ENCODE measurements at regions not wholly inside any gene's neighbourhood (a gene's known extent, or its start where the extent isn't known, plus 50 kb on each side); places are given as distances from the start of the nearest gene placed in this dataset.
"Not testable (repeated sequence)": the region's sequence is repeated elsewhere in the genome, so short reads cannot be mapped to it uniquely, and the experiment has no call there.

DNA sequence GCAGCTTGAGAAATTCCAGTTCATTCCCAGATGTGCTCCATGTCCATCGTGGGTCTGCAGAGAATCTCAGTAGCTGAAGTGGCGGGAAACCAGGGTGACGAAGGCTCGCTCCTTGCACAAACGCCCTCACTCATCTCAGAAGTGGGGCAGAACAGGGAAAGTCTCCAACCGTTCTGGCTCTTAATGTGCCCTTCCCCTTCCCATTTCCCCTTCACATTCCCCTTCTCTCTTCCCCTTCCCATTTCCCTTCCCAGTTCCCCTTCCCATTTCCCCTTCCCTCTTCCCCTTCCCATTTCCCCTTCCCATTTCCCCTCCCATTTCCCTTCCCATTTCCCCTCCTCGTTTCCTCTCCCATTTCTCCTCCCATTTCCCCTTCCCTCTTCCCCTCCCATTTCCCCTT lies 108.5 kb downstream of the OLFM1 start:
- DNase-seq (ENCODE audit: low read depth in 2 of 2), result not testable (repeated sequence)

DNA sequence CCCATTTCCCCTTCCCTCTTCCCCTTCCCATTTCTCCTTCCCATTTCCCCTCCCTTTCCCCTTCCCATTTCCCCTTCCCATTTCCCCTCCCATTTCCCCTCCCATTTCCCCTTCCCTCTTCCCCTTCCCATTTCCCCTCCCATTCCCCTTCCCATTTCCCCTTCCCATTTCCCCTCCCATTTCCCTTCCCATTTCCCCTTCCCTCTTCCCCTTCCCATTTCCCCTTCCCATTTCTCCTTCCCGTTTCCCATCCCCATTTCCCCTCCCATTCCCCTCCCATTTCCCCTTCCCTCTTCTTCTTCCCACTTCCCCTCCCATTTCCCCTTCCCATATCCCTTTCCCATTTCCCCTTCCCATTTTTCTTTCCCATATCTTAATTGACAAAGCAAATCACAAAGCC lies 109.0 kb downstream of the OLFM1 start:
- no peak for DNase-seq (ENCODE audit: low read depth in 2 of 2)

DNA sequence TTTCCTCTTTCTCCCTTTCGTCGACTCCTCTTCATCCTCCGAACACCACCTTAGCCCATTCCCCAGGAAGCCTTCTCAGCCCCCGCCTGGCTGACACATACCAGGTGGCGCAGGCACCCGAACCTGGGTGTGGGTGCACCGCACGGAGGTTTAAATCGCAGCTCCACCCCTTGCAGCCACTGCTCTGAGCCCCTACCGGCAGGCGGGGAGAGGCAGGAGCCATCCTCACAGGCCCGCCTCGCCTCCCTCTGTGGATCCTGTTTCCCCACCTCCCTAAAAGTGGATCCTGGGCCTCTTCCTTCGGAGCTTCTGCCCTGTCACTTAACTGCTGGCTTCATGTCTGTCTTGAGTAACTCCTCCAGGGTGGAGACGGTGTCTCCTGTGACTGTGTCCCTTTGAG lies 110.7 kb downstream of the OLFM1 start:
- DNase-seq (ENCODE audit: low read depth in 2 of 2), result no peak

DNA sequence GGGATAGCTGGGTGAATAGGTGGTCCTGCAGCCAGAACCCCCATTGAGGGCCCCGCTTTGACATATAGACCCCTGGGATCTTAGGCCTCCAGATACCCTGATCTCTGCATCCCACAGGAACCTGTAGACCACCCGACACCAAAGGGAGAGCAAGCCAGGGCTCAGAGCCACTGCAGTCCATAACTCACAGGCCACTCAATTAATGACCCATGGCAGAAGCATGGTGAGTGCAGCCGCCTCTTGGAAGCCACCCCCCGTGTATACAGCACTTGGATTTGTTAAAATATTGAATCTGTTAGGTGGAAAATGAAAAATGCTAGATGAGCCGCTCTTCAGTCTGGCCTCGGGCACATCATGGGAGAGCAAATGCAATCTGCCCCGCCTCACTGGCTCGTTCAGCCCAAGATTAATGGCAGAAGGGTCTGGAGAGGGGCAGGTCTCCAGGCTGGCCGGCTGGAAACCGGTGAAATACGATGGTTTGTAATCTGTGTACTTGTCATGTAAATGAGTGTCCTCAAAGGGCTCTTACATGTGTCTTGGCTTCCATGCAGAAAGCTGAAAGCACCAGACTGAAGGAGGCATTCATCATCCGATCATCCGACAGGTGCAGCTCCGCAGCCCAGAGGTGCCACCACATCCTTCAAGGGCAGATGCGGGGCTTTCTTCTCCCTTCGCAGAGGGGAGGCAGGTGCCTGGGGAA lies 111.3 kb downstream of the OLFM1 start:
- no peak for DNase-seq (ENCODE audit: low read depth in 2 of 2)

DNA sequence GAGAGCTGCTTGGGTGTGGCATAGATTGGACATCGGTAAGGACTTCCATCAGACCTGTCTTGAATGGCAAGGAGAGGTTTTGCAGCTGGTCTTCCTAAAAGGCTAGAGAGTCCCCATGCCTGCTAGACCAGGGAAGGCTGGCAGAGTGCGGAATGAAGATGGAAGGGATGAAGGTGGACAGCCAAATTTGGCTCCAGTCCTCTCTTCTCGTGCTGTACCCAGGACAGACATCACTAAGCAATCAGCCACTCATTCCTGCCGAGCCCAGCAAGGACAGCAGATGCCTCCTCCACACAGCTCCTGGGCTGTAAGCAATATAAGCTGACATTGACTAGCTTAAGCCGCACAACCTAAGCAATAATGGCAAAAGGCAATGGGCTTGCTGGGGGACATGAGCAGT lies 112.0 kb downstream of the OLFM1 start:
- no peak for DNase-seq (ENCODE audit: low read depth in 2 of 2)

DNA sequence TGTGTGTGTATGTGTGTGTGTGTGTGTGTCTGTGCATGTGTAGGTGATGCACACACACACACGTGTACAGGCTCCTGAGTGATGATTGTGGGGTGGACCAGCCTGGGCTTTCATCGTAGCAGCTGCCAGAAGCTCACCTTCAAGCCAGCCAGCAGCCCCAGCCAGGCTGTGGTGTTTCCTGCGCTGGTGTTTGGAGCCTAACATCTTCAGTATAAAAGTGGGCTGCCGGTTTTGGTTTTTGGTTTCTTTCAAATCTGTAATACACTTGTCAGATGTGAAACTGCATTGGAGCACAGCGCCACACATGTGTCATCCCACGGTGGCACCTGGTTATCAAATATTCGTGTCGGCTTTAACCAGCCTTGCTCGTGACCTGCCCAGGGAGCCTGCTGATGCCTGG lies 114.2 kb downstream of the OLFM1 start:
- DNase-seq (ENCODE audit: low read depth in 2 of 2), result no peak

DNA sequence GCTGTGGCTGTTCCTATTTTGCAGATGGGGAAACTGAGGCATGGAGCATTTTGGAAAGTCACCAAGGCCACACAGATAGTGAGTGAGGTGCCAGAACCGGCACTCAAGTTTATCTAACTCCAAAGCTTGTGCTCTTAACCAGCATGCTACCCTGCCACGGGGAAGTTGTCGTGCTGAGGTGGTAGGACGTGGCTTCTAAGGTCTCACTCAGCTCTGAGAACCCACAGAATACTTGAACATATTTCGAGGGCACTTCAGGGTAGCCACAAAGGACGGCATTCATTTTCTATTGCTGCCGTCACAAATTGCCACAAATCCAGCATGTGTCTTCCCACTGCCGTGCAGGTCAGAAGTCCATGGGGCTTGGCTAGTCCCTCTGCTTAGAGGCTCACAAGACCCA lies 116.7 kb downstream of the OLFM1 start:
- no peak for DNase-seq (ENCODE audit: low read depth in 2 of 2)

DNA sequence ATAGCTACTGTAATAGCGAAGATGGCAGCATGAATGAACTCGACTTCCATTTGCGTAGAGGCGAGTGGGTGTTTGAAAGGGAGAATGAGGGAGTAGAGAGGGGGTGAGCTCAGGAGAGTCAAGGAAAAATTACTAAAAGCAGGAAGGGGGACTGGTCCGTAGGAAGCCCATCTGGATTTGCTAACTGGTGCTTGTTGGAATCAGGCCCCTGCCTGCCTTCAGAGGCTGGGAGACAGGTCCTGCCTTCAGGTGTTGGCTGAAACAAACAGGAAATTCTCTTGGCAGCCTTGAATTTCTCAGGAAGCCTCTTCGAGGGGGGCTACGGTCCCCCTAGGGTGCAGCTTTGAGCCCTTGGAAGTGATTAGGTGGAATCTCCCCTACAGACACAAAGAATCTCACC lies 121.7 kb downstream of the OLFM1 start:
- no peak for DNase-seq (ENCODE audit: low read depth in 2 of 2)

DNA sequence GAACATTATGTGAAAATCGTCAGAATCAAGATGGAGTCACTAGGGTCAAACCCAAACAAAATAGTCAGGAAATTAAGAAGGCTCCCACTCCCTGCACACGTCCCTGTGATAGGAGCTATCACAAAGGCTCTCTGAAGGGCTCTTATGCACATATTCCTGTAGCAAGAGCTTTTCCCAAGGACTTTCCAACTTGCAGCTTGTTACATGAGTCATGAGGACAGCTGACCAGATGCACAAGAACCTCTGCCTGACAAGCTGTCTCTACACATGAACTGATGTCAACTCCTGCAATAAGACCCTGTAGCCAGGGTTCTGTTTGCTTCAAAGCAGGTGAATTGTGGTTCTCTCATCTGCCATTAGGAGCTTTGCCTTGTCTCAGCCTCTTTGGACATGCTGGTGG lies 122.4 kb downstream of the OLFM1 start:
- no peak for DNase-seq (ENCODE audit: low read depth in 2 of 2)

DNA sequence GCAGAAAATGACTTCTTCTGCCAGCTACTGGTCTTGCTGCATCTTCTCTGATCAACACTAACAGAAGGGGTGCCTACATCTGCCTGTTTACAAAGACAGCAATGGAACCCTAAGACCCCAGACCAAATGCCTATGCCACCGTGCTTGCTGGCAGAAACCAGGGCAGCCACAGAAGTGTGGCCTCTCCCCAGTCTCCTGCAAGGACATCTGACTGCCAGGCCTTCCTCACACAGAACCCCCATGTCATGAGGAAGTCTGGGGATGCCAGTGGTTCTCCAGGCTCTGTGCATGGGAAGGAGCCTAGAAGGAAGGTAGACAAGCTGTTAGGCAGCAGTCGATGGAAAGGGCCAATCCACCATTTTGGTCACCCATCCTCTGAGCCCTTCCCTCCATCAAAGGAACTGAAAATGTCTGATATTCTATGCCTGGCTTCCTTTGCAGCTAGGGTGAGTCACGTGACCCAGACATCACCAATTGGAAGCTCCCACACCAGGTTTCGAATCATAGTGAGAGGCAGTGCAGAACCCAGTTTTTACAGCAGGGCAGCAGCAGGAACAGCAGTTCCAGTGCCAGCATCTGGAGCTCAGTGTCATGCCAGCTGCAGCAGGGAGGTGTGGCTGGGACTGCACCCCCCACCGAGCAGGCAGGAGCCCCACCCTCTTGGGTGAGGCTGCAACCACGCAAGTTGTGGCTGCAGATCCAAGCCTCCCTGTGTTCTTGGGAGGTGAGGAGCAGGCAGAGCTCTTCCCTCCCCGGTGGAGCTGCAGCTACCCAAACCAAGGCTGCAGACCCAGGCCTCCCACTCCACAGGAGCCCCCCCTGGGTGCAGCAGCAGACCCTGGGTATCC lies 123.4 kb downstream of the OLFM1 start:
- DNase-seq (ENCODE audit: low read depth in 2 of 2), result no peak

DNA sequence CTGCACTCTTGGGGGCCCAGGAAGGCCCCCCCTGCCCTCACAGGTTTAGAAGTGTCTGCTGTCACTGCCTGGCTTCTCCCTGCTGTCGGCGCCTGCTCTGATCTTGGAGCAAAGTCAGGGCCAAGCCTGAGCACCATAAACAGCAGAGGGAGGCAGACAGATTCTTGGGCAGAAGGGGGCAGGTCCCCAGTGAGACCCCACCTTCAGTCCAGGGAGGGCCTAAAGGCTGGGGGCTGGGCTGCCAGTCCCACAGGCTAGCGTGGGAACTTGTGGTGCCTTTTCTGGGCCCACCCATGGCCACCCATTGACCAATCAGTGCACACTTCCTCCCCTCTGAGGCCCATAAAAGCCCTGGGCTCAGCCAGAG lies 124.0 kb downstream of the OLFM1 start:
- DNase-seq (ENCODE audit: low read depth in 2 of 2), result no peak

DNA sequence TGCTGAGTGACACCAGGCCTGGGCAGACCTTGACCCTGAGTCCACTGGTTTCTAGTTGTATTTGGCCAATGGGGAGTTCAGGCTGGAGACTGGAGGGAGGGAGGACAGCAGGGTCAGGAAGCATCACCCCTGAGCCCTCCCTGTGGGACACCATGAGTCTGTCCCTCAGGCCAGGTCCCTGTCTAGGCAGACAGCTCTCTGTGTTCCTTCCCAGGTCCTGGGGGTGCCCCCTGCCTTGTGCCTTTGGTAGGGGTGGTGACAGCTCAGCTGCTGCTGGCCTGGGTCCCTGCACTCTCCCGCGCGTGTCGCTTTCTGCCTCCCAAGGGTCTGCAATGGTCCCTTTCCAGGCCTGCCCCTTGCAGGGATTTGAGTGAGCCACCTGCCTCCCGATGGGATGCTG lies 125.5 kb downstream of the OLFM1 start:
- no peak for DNase-seq (ENCODE audit: low read depth in 2 of 2)

DNA sequence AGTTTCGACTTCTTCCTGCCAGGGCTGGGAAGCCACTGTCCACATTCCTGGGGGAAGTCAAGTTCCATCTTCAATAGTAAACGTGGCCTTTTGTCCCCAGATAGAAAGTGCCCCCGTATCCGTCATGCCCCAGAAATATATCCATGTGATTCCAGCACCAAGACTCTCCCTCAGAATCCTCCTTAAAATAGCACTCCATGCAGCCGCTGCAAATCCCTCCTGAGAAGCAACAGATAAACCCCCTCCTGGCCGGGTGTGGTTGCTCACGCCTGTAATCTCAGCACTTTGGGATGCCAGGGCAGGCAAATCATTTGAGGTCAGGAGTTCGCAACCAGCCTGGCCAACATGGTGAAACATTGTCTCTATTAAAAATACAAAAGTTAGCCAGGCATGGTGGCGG lies 126.1 kb downstream of the OLFM1 start:
- DNase-seq (ENCODE audit: low read depth in 2 of 2), result no peak

DNA sequence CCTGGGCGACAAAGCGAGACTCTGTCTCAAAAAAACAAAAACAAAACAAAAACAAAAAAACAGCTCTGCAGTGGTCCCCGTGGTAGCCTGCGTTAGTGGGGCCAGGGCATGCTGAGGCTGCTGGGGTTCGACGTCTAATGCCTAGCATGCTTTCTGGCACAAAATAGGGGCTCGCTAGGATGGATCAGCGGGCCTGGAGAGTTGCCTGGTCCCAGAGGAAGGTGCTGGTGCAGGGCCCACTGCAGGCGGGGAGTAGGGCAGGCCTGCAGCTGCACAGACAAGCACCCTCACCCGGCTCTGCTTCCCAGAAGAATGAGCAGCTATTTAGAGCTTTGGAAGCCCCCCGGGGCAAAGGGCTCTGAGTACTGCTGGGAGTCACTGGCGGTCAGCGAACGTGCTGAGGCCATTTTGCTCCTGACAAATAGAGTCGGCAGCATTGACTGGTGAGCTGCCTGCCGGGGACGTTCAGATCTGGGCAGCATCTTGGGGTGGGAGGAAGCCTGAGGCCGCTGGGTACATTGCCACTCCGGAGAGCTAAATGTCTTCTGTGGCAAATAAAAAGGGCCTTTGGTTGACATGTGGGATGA lies 126.7 kb downstream of the OLFM1 start:
- DNase-seq (ENCODE audit: low read depth in 2 of 2), result no peak

DNA sequence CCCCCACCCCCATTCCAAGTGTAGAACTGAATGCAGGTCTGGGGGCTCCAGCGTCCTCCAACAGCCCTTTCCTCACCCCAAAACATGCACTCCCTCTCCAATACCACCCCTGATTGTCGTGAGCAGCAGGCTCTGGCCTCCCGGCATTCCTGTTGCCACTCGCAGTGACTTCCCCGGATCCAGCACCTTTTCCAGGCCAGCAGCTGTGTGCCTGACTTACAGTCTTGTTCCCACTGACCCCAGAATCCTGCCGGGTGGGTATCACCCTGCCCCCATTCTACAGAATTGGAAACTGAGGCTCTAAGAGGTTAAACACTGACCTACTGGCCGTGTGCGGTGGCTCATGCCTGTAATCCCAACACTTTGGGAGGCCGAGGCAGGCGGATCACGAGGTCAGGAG lies 127.2 kb downstream of the OLFM1 start:
- no peak for DNase-seq (ENCODE audit: low read depth in 2 of 2)

DNA sequence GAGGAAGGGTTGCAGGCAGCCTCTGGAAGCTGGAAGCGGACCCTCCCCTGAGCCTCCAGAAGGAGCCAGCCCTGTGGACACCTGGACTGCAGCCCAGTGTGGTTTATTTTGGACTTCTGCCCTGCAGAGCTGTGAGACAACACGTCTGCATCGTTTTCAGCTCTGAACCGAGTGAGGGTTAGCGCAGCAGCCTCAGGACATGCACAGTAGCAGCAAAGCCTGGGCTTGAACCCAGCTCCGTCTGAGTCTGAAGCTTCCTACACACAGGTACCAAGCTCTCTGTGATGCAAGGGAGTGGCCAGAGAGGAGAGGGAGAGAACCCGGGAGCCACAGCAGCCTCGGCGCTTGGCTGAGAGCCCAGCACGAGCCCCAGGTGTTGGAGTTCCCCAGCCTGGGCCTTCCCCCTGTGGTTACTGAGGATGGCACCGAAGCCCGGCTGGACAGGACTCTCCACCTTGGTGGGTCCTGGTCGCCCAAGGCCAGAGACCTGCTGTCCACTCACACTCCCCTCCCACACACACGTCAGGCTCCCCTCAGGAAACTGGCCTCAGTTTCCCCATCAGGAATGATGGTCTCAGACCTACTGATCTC lies 128.2 kb downstream of the OLFM1 start:
- peak in 1 of 2 donors; percentile 36 for DNase-seq (ENCODE audit: low read depth in 2 of 2)

DNA sequence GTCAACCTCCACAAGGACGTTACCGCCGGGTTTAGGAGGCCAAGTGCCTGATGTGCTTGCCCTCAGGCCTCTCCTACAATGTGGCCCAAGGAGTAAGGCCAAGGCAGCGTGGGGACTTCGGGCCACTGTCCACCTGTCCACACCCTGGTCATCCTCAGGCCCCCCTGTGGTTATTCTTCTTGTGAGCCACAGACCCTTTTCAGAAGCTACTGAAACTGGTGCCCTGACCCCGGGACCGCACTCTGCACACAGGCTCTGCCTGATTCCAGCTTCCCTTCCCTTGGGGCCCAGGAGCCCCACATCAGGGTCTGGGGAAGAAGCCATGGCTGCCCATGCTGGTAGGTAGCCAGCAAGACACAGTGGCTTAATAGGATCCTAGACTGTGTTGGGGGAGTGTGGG lies 128.8 kb downstream of the OLFM1 start:
- DNase-seq (ENCODE audit: low read depth in 2 of 2), result no peak

DNA sequence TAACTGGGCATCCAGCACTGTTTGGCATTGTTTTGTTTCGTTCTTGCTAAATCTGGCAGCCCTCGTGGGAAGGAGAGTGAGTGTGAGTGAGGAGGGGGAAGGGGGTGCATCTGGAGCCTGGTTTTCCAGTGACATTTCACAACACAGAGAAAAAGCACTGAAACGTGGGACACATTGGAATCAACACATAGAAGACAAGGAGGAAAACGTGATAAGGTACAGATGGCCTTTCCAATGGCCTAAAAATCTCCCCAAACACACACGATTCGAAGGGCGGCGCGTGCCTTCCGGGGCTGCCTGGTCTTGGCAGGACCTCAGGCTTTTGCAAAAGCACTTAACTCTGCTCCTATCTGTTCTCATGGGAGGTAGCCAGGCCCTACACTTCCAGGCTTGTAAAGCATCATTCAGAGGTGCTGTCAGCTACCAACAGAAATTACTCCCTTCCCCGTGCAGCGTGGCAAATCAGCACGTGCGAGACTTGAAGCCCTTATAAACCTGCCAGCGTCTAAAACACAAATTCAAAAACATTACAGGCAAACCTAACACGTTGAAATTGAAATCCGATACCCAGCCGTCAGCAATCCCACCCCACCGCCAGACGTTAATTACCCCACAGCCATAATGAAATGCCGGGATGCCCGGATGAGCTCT lies 129.4 kb downstream of the OLFM1 start:
- DNase-seq (ENCODE audit: low read depth in 2 of 2), result no peak

DNA sequence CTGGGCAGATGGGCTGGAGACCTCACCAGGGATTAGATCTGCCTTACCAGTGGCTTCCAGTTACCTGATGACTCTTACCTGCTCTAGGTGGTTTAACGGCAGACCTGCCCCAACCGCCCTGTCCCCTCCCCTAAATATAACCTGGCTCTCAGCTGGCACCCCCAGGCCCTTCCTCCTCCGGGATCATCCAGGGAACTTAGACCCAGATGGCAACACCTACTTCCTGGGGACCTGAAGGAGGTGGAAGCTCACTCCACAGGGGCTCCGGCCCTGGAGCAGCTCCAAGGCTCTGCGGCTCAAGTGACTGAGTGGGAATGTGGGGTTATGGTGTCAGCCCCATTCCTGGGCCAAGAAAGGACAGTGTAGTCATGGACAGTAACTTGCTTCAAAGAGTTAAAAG lies 130.4 kb downstream of the OLFM1 start:
- DNase-seq (ENCODE audit: low read depth in 2 of 2), result no peak

DNA sequence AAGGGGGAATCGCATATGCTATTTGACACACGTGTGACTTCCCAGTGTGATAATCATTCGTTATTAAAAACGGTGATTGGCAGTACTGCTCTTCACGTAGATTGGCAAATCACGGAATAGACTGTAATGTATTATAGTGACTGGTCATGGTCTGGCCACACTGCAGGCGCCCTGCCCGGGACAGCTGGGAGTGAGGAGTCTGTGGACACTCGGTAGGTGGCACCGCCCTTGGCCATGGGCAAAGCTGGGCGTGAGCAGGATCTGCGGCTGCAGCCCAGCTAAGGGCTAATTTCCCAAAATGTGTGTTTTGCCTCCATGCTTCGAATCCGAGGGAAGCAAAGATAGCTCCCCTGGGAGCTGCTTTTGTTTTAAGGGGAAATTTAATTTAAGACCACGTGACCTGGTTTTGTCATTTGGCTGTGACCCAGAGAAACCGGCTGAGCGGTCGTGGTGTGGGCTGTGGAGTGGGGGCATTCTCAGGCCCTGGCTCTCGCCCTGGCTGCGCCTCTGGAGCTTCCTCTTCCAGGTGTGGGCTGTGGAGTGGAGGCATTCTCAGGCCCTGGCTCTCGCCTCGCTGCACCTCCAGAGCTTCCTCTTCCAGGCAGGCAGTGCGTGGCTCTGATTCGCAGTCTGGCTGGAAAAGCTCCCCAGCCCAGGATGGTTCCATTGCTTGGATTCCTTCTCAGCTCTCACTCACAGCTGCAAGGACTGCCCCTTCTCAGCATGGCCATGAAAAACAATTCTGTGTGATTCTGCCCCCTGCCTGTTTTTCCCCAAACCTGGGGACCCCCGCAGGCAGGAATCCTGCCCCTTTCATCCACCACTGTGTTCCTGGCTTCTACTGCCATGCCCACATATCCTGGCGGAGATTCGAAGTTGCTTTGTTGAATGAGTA lies 131.1 kb downstream of the OLFM1 start:
- DNase-seq (ENCODE audit: low read depth in 2 of 2), result no peak

Data from lung microvascular endothelial cell (primary cell).